ENCODE measurements at regions not wholly inside any gene's neighbourhood (a gene's known extent, or its start where the extent isn't known, plus 50 kb on each side); places are given as distances from the start of the nearest gene placed in this dataset.

DNA sequence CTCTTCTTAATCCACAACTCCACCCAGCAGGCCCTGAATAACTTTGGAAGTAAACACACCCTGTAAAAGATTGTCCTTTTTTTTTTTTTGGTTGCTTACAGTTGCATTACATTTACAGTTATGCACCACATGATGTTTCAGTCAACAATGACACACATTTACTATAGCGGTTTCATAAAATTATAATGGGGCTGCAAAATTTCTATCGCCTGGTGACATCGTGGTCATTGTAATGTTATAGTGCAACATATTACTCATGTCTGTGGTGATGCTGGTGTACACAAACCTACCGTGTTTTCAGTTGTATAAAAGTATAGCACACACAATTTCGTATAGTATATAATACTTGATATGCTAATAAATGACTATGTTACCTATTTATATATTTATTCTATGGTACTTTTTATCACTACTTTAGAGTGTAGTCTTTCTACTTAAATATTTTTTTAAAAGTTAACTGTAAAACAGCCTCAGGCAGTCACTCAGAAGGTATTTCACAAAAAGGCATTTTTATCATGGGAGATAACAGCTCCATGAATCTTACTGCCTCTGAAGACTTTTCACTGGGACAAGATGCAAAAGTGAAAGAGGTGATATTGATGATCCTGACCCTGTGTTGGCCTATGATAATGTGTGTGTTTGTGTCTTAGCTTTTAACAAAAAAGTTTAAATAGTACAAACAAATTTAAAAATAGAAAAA is 695.4 kb upstream of the CDH18 start:
- Histone ChIP-seq H3K4me3 (replicated peaks in 1 of 3; ENCODE audit: insufficient read depth in 1 of 3, low read depth in 2 of 3, low read length in 3 of 3) (no peak overlapping the region), H3K9ac (ENCODE audit: insufficient read depth, low read depth, low read length) (no peak overlapping the region), H4K20me1 (ENCODE audit: insufficient read depth, low read length) (no peaks in the 10 kb centered on the region), H3K36me3 (replicated peaks in 1 of 2; ENCODE audit: control insufficient read depth in 1 of 2, insufficient read depth in 2 of 2, low read length in 2 of 2) (no peaks in the 10 kb centered on the region), H3K79me2 (ENCODE audit: insufficient read depth, low read length) (no peaks in the 10 kb centered on the region), H2AFZ (ENCODE audit: low read length) (no peak overlapping the region), H3K27me3 (ENCODE audit: control insufficient read depth in 1 of 2, insufficient read depth in 2 of 2, low read length in 2 of 2) (no peaks in the 10 kb centered on the region), H3K4me2 (ENCODE audit: low read depth, low read length) (no peak overlapping the region), H3K4me1 (ENCODE audit: insufficient read depth, low read length) (no peaks in the 10 kb centered on the region), H3K9me3 (ENCODE audit: low read length) (peaks cover 8% of the 10 kb centered on the region; the same call in 1 of the 2 replicates), H3K27ac (ENCODE audit: extremely low read length, insufficient read depth, low read length) (no peak overlapping the region)
- ATAC-seq (no peak), FAIRE-seq (no peak), DNase-seq (ENCODE audit: low spot score) (no peak)
- BruUV-seq (replicated peaks), result no TSS peak
- ChIA-PET POLR2A (no interaction called here), CTCF (ENCODE audit: low intra/inter-chr PET ratio, low total read pairs) (no interaction called here)
- TF ChIP-seq RFXAP (CRISPR knock-in tag; IDR thresholded peaks at IDR 0.05; ENCODE audit: borderline replicate concordance), result no peak
- TF ChIP-seq, protein P1, sequence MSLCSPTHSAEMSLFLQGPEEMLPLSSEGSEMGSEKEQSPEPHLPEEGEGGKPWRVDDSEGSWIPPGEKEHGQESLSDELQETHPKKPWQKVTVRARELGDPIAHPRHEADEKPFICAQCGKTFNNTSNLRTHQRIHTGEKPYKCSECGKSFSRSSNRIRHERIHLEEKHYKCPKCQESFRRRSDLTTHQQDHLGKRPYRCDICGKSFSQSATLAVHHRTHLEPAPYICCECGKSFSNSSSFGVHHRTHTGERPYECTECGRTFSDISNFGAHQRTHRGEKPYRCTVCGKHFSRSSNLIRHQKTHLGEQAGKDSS (CRISPR knock-in tag; IDR thresholded peaks at IDR 0.05; ENCODE audit: borderline replicate concordance, low read depth), result no peak
- no peak for TF ChIP-seq ZNF546 (CRISPR knock-in tag; conservative IDR thresholded peaks at IDR 0.05)
- no peak for TF ChIP-seq ZEB1 (IDR thresholded peaks at IDR 0.05; ENCODE audit: insufficient replicate concordance, low read depth)
- no peak for TF ChIP-seq ZNF510 (CRISPR knock-in tag; IDR thresholded peaks at IDR 0.05; ENCODE audit: low read depth)
- no peak for TF ChIP-seq KLF15 (CRISPR knock-in tag; IDR thresholded peaks at IDR 0.05; ENCODE audit: borderline replicate concordance)
- TF ChIP-seq ZFY (CRISPR knock-in tag; IDR thresholded peaks at IDR 0.05), result no peak
- TF ChIP-seq ZNF430 (CRISPR knock-in tag; IDR thresholded peaks at IDR 0.05), result no peak
- no peak for TF ChIP-seq RFX5 (IDR thresholded peaks at IDR 0.05; ENCODE audit: low read depth, low read length)
- intact Hi-C loops (cut with micrococcal nuclease; ENCODE audit: unreplicated experiment), result no loop called here
- WGBS (ENCODE audit: low lambda C conversion rate), result 23% methylated on average over 5 of the region's 5 CpGs
- in situ Hi-C loops (cut with HindIII; ENCODE audit: extremely low pct_ligation_motif_present, low pct_unique_long_range_greater_than_20kb), result no loop called here
